Activated T-cell treated with anti-CD3 and anti-CD28 coated beads, Interleukin-2, amount 50 U/mL, for 72 hours (primary cell): ENCODE measurements at regions not wholly inside any gene's neighbourhood (a gene's known extent, or its start where the extent isn't known, plus 50 kb on each side); places are given as distances from the start of the nearest gene placed in this dataset.

Source experiments
- ATAC-seq, 2 donors: fragments of 150-1000 bp; cut with Tn5 transposase; replicated peaks in 1 of 2; 2 replicates each; pipeline ENCODE4 v1.10.0; 2021; ENCODE audit warnings: moderate library complexity in 2 of 2, mild to moderate bottlenecking in 1 of 2
- DNase-seq, 2 donors: peaks; one replicate each; pipeline ENCODE4 v3.0.0; 2021 to 2022; ENCODE audit warnings: mixed read lengths in 1 of 2
- H3K27ac Mint-ChIP-seq: one replicate; pipeline ENCODE4 v1.8.0; 2022; ENCODE audit warnings: mild to moderate bottlenecking, moderate library complexity, mixed read lengths
- H3K27me3 Mint-ChIP-seq: one replicate; pipeline ENCODE4 v1.8.0; 2022; ENCODE audit warnings: low read depth, mixed read lengths
- H3K36me3 Mint-ChIP-seq, 2 donors: one replicate each; pipeline ENCODE4 v1.8.0; 2022; ENCODE audit warnings: mixed read lengths in 2 of 2, mild to moderate bottlenecking in 1 of 2; ENCODE audit not compliant: insufficient read depth in 2 of 2
- H3K4me1 Mint-ChIP-seq: one replicate; pipeline ENCODE4 v1.8.0; 2022; ENCODE audit warnings: low read depth, mixed read lengths
- H3K4me3 Mint-ChIP-seq, 2 donors: one replicate each; pipeline ENCODE4 v1.8.0; 2022; ENCODE audit warnings: mild to moderate bottlenecking in 2 of 2, mixed read lengths in 2 of 2, moderate library complexity in 2 of 2
- H3K9me3 Mint-ChIP-seq, 2 donors: one replicate each; pipeline ENCODE4 v1.8.0; 2022; ENCODE audit warnings: mixed read lengths in 2 of 2

DNA sequence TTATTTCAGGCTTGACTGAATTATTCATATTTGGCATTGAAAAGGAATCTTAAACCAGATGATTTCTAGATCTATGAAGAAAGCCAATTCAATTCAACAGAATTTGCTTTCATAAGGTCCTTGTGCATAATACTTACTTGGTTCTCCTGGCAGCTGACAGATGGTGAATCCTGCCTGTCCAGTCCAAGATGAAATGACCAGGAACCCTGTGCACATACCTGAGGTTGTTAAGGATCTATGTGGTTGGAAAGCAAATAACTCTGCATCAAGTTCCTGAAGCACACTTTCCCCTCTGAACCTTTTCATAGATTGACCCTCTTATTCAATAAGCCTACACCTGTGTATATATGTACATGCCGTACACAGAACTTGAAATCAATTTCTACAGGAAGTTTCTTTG, 562.7 kb downstream of the PPARGC1A start:
- Mint-ChIP-seq H3K27ac (no peak overlapping the region), H3K9me3 (peaks cover 2 to 6% of the 10 kb centered on the region in 2 donors), H3K36me3 (no peaks in the 10 kb centered on the region), H3K27me3 (no peaks in the 10 kb centered on the region), H3K4me1 (peaks cover 16% of the 10 kb centered on the region), H3K4me3 (no peak overlapping the region)
- no peak for ATAC-seq
- DNase-seq: no peak

GRCh38 chr4:23324021-23324690, 565.7 kb downstream of the PPARGC1A start:
- ATAC-seq (no peak), DNase-seq (no peak)
- Mint-ChIP-seq H3K36me3 (no peaks in the 10 kb centered on the region), H3K27me3 (no peaks in the 10 kb centered on the region), H3K4me1 (peaks cover 13% of the 10 kb centered on the region), H3K4me3 (no peak overlapping the region), H3K27ac (no peak overlapping the region), H3K9me3 (peaks cover 4 to 6% of the 10 kb centered on the region in 2 donors)

- Mint-ChIP-seq H3K36me3 (no peaks in the 10 kb centered on the region), H3K4me3 (no peak overlapping the region), H3K9me3 (peaks cover 4 to 6% of the 10 kb centered on the region in 2 donors), H3K4me1 (peaks cover 13% of the 10 kb centered on the region), H3K27ac (no peak overlapping the region), H3K27me3 (no peaks in the 10 kb centered on the region)
- DNase-seq (no peak), ATAC-seq (no peak)
Measured at GRCh38 chr4:23323436-23323835, 566.4 kb downstream of the PPARGC1A start.

- H3K27me3 Mint-ChIP-seq: no peaks in the 10 kb centered on the region
- H3K4me1 Mint-ChIP-seq: peaks cover 13% of the 10 kb centered on the region
- DNase-seq (no peak), ATAC-seq (no peak)
- H3K27ac Mint-ChIP-seq: no peak overlapping the region
- H3K9me3 Mint-ChIP-seq: peaks cover 4 to 5% of the 10 kb centered on the region in 2 donors
- no peak overlapping the region for H3K4me3 Mint-ChIP-seq
- no peaks in the 10 kb centered on the region for H3K36me3 Mint-ChIP-seq
Measured at GRCh38 chr4:23322732-23323131, 567.1 kb downstream of the PPARGC1A start.

- ATAC-seq (no peak), DNase-seq (no peak)
- Mint-ChIP-seq H3K27me3 (no peaks in the 10 kb centered on the region), H3K4me3 (no peak overlapping the region), H3K36me3 (no peaks in the 10 kb centered on the region), H3K27ac (no peak overlapping the region), H3K9me3 (peaks cover 3 to 5% of the 10 kb centered on the region in 2 donors), H3K4me1 (peaks cover 11% of the 10 kb centered on the region)
Measured at GRCh38 chr4:23320931-23321587, 568.8 kb downstream of the PPARGC1A start.

DNA sequence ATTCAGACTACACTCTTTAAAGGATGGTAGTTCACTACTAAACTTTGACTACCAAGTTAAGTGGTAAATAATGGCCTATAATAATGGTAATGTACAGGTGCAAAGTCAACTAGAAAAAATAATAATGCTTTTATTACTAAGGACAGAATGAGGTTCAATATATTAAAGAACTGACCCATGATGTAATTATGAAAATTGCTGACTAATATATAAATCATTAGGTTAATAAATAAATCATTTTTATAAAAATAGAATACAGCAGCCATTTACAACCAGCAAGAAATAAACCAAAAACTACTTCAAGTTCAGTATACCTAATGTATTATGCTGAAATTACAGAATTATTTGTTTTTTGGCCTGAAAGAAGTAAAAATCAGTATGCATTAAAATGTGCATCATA, 577.2 kb downstream of the PPARGC1A start:
- ATAC-seq (no peak), DNase-seq (no peak)
- no peak overlapping the region for H3K4me3 Mint-ChIP-seq
- H3K9me3 Mint-ChIP-seq: peaks cover 0 to 2% of the 10 kb centered on the region in 2 donors
- no peaks in the 10 kb centered on the region for H3K4me1 Mint-ChIP-seq
- H3K27me3 Mint-ChIP-seq: no peaks in the 10 kb centered on the region
- H3K27ac Mint-ChIP-seq: no peak overlapping the region
- H3K36me3 Mint-ChIP-seq: peaks cover 0 to 2% of the 10 kb centered on the region in 2 donors

GRCh38 chr4:23311983-23312382, 577.9 kb downstream of the PPARGC1A start:
- H3K27ac Mint-ChIP-seq: no peak overlapping the region
- no peak for ATAC-seq
- H3K36me3 Mint-ChIP-seq: peaks cover 0 to 2% of the 10 kb centered on the region in 2 donors
- H3K27me3 Mint-ChIP-seq: no peaks in the 10 kb centered on the region
- H3K9me3 Mint-ChIP-seq: no peaks in the 10 kb centered on the region
- DNase-seq: no peak
- H3K4me1 Mint-ChIP-seq: no peaks in the 10 kb centered on the region
- no peak overlapping the region for H3K4me3 Mint-ChIP-seq

- H3K36me3 Mint-ChIP-seq: no peaks in the 10 kb centered on the region
- H3K27me3 Mint-ChIP-seq: no peaks in the 10 kb centered on the region
- H3K27ac Mint-ChIP-seq: no peak overlapping the region
- peaks cover 0 to 2% of the 10 kb centered on the region in 2 donors for H3K9me3 Mint-ChIP-seq
- DNase-seq (no peak), ATAC-seq (peak in 1 of 2 donors; percentile 39)
- no peaks in the 10 kb centered on the region for H3K4me1 Mint-ChIP-seq
- no peak overlapping the region for H3K4me3 Mint-ChIP-seq
Measured at GRCh38 chr4:23305026-23305425, 584.8 kb downstream of the PPARGC1A start.

DNA sequence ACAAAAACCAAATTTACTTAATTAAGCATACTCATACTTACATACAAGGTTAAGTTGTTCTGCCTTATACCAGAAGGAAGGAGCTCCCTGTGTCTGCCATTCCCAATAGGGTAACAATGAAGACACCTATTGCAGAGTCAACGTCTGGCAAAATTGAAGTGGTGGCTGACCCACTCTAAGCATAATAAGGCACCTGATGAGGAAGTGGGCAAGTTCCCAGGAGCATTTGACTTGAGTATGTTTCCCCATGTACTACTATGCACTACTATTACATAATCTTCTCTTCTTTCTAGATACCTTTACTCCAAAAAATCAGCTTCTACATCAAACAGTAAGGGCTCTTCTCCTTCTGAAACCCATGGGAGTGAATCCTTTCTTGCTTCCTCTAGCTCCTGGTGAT, 591.5 kb downstream of the PPARGC1A start:
- no peaks in the 10 kb centered on the region for H3K27me3 Mint-ChIP-seq
- H3K27ac Mint-ChIP-seq: no peak overlapping the region
- no peak overlapping the region for H3K4me3 Mint-ChIP-seq
- peaks cover 0 to 2% of the 10 kb centered on the region in 2 donors for H3K9me3 Mint-ChIP-seq
- no peak for ATAC-seq
- no peak for DNase-seq
- no peaks in the 10 kb centered on the region for H3K36me3 Mint-ChIP-seq
- H3K4me1 Mint-ChIP-seq: no peaks in the 10 kb centered on the region

- Mint-ChIP-seq H3K27ac (no peak overlapping the region), H3K4me3 (no peak overlapping the region)
- ATAC-seq: no peak
Measured at GRCh38 chr4:23297327-23297726, 592.5 kb downstream of the PPARGC1A start.

DNA sequence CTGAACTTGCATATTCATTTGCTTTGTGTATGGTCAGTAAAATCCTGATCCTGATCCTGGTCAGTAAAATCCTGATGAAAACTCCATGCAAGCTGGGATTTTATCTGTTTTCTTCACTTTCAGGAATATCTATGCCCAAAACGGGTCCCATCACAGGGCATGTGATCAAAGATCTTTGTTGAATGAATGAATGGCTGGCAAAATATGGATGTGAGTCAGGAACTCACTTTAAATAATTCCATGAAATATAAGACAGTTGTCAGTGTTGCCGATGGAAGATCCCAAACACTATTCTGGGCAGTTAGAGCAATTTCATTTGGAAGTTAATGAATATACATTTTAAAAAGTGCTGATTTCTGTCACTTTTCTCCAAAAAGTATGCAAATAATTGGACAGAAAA, 598.4 kb downstream of the GBA3 start:
- H3K27me3 Mint-ChIP-seq: no peaks in the 10 kb centered on the region
- H3K27ac Mint-ChIP-seq: no peak overlapping the region
- ATAC-seq: no peak

More at GRCh38 chr4:23297327-23297726, 592.5 kb downstream of the PPARGC1A start:
- Mint-ChIP-seq H3K36me3 (no peaks in the 10 kb centered on the region), H3K27me3 (no peaks in the 10 kb centered on the region), H3K9me3 (peaks cover 0 to 2% of the 10 kb centered on the region in 2 donors), H3K4me1 (peaks cover 3% of the 10 kb centered on the region)
- no peak for DNase-seq

GRCh38 chr4:23290656-23291055, 597.9 kb downstream of the GBA3 start:
- H3K27ac Mint-ChIP-seq: no peak overlapping the region
- H3K4me1 Mint-ChIP-seq: peaks cover 17% of the 10 kb centered on the region
- no peak for ATAC-seq
- no peaks in the 10 kb centered on the region for H3K27me3 Mint-ChIP-seq
- DNase-seq: no peak
- no peaks in the 10 kb centered on the region for H3K36me3 Mint-ChIP-seq
- no peak overlapping the region for H3K4me3 Mint-ChIP-seq
- H3K9me3 Mint-ChIP-seq: no peaks in the 10 kb centered on the region

More for the DNA sequence above, 598.4 kb downstream of the GBA3 start:
- Mint-ChIP-seq H3K9me3 (no peaks in the 10 kb centered on the region), H3K36me3 (no peaks in the 10 kb centered on the region), H3K4me1 (peaks cover 17% of the 10 kb centered on the region), H3K4me3 (peak overlapping the region in 1 of 2 donors; percentile 7)
- no peak for DNase-seq

DNA sequence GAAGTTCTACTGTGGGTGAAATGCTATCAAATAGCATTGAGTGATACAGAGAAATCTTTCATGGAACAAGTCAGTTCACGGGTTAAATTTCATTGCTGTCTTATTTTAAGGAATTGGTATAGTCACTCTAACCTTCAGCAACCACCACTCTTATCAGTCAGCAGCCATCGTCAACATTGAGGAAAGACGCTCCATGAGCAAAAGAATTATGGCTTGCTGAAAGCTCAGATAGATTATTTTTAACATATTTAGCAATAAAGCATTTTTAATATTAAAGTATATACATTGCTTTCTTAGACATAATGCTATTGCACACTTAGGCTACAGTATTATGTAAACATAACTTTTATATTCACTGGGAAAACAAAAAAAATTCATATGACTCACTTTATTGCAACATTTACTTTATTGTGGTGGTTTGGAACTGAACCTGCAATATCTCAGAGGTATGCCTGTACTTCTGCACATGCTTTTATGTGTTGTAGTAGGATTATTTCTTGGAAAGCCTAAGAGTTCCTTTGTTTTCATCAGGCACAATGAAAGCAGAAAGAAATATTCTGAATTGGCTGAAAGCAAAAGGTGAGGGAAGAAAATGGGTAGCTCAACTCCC, 586.7 kb downstream of the GBA3 start:
- H3K27me3 Mint-ChIP-seq: no peaks in the 10 kb centered on the region
- ATAC-seq (no peak), DNase-seq (no peak)
- no peak overlapping the region for H3K4me3 Mint-ChIP-seq
- H3K4me1 Mint-ChIP-seq: no peaks in the 10 kb centered on the region
- H3K9me3 Mint-ChIP-seq: no peaks in the 10 kb centered on the region
- no peak overlapping the region for H3K27ac Mint-ChIP-seq
- H3K36me3 Mint-ChIP-seq: no peaks in the 10 kb centered on the region
